ENCODE measurements at regions not wholly inside any gene's neighbourhood (a gene's known extent, or its start where the extent isn't known, plus 50 kb on each side); places are given as distances from the start of the nearest gene placed in this dataset.

DNA sequence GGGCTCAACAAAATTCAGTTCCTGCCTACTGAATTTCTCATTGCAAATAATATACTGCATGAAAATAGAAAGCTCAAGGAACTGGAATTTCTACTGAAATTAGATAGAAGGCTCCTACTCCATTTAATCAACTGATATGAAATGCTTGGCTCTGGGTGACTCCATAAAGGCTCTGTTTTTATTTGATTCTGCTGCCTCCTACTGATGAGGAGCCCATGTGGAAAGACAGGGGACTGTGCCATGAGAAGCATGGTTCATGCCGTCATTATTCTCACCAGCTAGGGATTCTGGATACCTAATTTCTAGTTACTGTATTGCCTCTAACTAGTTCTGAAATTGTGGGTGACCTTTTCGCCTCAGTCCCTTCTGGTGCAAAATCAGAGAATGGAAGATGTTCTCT, 366.2 kb upstream of the DPH6 start:
- Histone ChIP-seq H3K27me3 (no peaks in the 10 kb centered on the region), H3K4me1 (peaks cover 0 to 6% (median 0%) of the 10 kb centered on the region in 3 donors), H3K27ac (no peak overlapping the region), H3K4me3 (no peak overlapping the region), H3K9me3 (no peaks in the 10 kb centered on the region), H3K36me3 (no peaks in the 10 kb centered on the region)
- TF ChIP-seq, protein P1, sequence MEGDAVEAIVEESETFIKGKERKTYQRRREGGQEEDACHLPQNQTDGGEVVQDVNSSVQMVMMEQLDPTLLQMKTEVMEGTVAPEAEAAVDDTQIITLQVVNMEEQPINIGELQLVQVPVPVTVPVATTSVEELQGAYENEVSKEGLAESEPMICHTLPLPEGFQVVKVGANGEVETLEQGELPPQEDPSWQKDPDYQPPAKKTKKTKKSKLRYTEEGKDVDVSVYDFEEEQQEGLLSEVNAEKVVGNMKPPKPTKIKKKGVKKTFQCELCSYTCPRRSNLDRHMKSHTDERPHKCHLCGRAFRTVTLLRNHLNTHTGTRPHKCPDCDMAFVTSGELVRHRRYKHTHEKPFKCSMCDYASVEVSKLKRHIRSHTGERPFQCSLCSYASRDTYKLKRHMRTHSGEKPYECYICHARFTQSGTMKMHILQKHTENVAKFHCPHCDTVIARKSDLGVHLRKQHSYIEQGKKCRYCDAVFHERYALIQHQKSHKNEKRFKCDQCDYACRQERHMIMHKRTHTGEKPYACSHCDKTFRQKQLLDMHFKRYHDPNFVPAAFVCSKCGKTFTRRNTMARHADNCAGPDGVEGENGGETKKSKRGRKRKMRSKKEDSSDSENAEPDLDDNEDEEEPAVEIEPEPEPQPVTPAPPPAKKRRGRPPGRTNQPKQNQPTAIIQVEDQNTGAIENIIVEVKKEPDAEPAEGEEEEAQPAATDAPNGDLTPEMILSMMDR (IDR thresholded peaks at IDR 0.05) = peak in 1 of 6 experiments; percentile 23
- TF ChIP-seq POLR2A (IDR thresholded peaks at IDR 0.05) = no peak
- intact Hi-C loops (cut with DNase I) = no loop called here
- DNase-seq = no peak
- 79 to 94% methylated on average over 2 of the region's 2 CpGs for WGBS, 2 donors

DNA sequence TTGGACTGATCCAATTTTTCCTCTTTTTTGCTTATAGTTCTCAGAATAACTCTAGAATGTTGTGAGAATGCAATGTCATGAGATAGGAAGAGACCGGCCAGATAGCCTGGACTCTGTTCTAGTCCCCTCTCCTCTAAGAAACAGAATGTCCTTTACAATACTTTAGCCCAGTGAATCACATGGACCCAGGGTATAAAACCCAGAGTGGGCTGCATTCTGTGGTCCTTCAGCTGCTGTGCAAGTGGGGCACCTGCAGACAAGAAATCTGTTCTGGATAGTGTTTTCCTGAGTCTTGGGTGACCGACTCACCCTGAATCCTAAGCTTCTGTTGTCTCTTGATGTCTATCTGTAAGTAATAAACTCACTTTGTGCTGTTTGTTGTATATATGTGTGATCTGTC, 368.6 kb upstream of the DPH6 start:
- TF ChIP-seq, protein P1 (IDR thresholded peaks at IDR 0.05) = no peak
- TF ChIP-seq POLR2A (IDR thresholded peaks at IDR 0.05) = no peak

DNA sequence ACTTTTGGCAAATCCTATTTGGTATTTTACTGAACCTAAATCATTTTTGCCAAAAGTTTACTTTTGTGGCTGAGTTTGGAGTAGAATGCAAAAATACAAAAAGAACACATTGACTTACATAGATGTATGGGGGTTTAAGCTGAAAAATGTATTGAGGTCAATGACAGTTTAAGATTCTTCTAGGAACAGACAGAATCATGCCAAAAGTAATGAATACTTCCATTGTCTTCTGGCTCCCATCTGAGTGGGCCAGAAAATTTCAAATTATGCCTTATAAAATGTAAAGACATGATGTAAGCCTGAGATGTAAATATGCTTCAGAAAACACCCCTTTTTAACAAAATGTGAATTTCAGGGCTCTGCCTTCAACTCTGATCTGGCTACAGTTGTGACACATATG, 375.1 kb upstream of the DPH6 start:
- TF ChIP-seq, protein P1 (IDR thresholded peaks at IDR 0.05) = no peak
- no peak for TF ChIP-seq POLR2A (IDR thresholded peaks at IDR 0.05)
- no peak overlapping the region for H3K4me3 ChIP-seq
- H3K9me3 ChIP-seq = no peaks in the 10 kb centered on the region
- H3K36me3 ChIP-seq = no peaks in the 10 kb centered on the region
- H3K27ac ChIP-seq = no peak overlapping the region
- no peak for DNase-seq
- H3K27me3 ChIP-seq = no peaks in the 10 kb centered on the region
- H3K4me1 ChIP-seq = no peaks in the 10 kb centered on the region
- intact Hi-C loops (cut with DNase I) = no loop called here

More for the DNA sequence above, 368.6 kb upstream of the DPH6 start:
- Histone ChIP-seq H3K27me3 (no peaks in the 10 kb centered on the region), H3K4me3 (no peak overlapping the region), H3K27ac (no peak overlapping the region), H3K4me1 (peaks cover 0 to 6% (median 0%) of the 10 kb centered on the region in 3 donors), H3K9me3 (no peaks in the 10 kb centered on the region), H3K36me3 (no peaks in the 10 kb centered on the region)
- intact Hi-C loops (cut with DNase I) = no loop called here
- no peak for DNase-seq
- 94 to 100% methylated on average over 1 to 2 of the region's 2 CpGs for WGBS, 2 donors

DNA sequence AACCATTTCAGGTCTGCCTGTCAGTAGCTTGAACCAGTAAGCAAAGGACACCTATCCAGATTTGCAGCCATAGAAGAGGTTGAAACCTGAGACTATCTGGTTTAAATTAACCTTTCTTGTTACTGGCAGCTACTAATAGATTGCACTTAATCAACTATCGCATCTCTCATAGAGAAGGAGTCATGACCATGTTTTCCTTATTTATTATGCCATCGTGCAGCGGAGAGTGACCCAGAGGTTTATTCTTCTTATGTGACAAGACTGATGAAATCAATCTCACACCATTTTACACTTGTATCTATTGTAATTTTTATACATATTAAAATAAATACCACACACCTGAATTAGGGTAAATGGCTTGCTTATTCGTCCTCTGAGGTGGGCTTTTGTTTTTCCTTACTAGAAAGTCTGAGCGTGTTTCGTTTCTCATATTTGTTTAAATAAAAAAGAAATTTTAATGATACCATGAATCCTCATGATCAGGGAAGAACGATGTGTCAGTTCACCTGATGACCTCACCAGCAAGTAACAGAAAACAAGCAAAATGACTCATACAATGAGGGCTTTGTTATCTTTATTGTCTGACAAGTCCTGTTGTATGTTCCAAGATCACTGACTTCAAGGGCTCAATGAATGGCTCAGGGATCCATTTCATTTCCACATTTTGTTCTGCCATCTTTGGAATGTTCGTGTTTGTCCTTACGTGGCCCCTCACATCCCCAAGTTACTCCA, 379.5 kb upstream of the DPH6 start:
- 87% methylated on average over 9 of the region's 9 CpGs for WGBS, 2 donors
- intact Hi-C loops (cut with DNase I) = no loop called here
- no peaks in the 10 kb centered on the region for H3K27me3 ChIP-seq
- H3K9me3 ChIP-seq = no peaks in the 10 kb centered on the region
- H3K4me1 ChIP-seq = no peaks in the 10 kb centered on the region
- H3K36me3 ChIP-seq = no peaks in the 10 kb centered on the region
- H3K27ac ChIP-seq = no peak overlapping the region
- no peak for DNase-seq
- H3K4me3 ChIP-seq = no peak overlapping the region
- no peak for TF ChIP-seq POLR2A (IDR thresholded peaks at IDR 0.05)
- TF ChIP-seq, protein P1 (IDR thresholded peaks at IDR 0.05) = no peak

DNA sequence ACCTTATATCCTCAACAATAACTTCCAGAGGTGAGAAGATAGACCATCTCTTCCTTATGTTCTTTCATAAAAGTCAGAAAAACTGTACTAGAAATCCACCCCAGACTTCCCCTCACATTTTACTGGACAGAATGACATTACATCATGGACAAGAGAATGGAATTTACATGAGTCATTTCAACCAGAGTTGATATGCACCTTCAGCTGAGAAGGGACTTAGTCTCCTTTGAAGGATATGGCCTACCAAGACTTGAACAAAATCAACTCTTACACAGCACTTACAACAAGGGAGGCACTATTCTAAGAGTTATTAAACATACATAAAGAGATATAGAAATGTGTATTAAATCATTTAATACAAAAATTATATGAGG, 380.0 kb upstream of the DPH6 start:
- Histone ChIP-seq H3K27ac (no peak overlapping the region), H3K9me3 (no peaks in the 10 kb centered on the region), H3K4me3 (no peak overlapping the region), H3K4me1 (no peaks in the 10 kb centered on the region), H3K27me3 (no peaks in the 10 kb centered on the region), H3K36me3 (no peaks in the 10 kb centered on the region)
- TF ChIP-seq POLR2A (IDR thresholded peaks at IDR 0.05) = no peak
- TF ChIP-seq, protein P1 (IDR thresholded peaks at IDR 0.05) = no peak
- no peak for DNase-seq
- intact Hi-C loops (cut with DNase I) = no loop called here

All from esophagus squamous epithelium (tissue), 5 donors.